ENCODE measurements at regions not wholly inside any gene's neighbourhood (a gene's known extent, or its start where the extent isn't known, plus 50 kb on each side); places are given as distances from the start of the nearest gene placed in this dataset.

GRCh38 chr9:106314476-106314875 lies 548.5 kb upstream of the ZNF462 start:
- no peak overlapping the region for H3K4me3 ChIP-seq (ENCODE audit: low read depth, low read length)
- TF ChIP-seq, protein P1, sequence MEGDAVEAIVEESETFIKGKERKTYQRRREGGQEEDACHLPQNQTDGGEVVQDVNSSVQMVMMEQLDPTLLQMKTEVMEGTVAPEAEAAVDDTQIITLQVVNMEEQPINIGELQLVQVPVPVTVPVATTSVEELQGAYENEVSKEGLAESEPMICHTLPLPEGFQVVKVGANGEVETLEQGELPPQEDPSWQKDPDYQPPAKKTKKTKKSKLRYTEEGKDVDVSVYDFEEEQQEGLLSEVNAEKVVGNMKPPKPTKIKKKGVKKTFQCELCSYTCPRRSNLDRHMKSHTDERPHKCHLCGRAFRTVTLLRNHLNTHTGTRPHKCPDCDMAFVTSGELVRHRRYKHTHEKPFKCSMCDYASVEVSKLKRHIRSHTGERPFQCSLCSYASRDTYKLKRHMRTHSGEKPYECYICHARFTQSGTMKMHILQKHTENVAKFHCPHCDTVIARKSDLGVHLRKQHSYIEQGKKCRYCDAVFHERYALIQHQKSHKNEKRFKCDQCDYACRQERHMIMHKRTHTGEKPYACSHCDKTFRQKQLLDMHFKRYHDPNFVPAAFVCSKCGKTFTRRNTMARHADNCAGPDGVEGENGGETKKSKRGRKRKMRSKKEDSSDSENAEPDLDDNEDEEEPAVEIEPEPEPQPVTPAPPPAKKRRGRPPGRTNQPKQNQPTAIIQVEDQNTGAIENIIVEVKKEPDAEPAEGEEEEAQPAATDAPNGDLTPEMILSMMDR (conservative IDR thresholded peaks at IDR 0.05; ENCODE audit: low read depth, low read length) = no peak
- no peak for DNase-seq (ENCODE audit: low read depth)

GRCh38 chr9:106321394-106322180 lies 541.4 kb upstream of the ZNF462 start:
- no peak overlapping the region for H3K4me3 ChIP-seq (ENCODE audit: low read depth, low read length)
- TF ChIP-seq, protein P1 (conservative IDR thresholded peaks at IDR 0.05; ENCODE audit: low read depth, low read length) = no peak
- DNase-seq (ENCODE audit: low read depth) = no peak

- TF ChIP-seq, protein P1 (conservative IDR thresholded peaks at IDR 0.05; ENCODE audit: low read depth, low read length) = no peak
- no peak overlapping the region for H3K4me3 ChIP-seq (ENCODE audit: low read depth, low read length)
- DNase-seq (ENCODE audit: low read depth) = no peak
Measured at GRCh38 chr9:106322706-106323245, 540.2 kb upstream of the ZNF462 start.

DNA sequence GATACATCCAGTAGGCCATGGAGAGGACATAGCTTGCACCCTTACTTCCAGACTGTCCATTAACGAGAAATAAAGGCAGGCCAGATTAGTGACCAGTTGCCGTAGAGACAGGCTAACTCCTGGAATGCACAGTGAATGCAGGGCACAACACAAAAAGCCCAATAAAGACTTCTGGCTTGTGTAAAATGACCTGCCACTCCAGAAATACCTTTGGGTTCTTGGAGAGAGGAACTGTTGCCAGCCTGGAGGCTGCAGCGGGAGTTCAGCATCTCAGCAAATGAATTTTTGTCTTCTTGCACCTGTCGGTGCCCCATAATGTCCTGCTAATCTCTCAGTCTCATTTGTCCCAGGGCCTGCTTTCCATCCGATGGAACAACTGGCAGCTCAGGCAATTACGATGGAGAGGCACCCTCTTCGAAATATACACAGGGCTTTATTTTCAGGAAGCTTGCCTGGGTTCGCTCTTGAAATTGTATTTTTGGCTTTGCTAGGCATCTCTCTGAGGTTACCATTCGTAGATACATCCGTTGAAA lies 538.8 kb upstream of the ZNF462 start:
- TF ChIP-seq, protein P1 (conservative IDR thresholded peaks at IDR 0.05; ENCODE audit: low read depth, low read length) = no peak
- no peak overlapping the region for H3K4me3 ChIP-seq (ENCODE audit: low read depth, low read length)
- DNase-seq (ENCODE audit: low read depth) = no peak

- no peak for DNase-seq (ENCODE audit: low read depth)
- no peak overlapping the region for H3K4me3 ChIP-seq (ENCODE audit: low read depth, low read length)
- TF ChIP-seq, protein P1 (conservative IDR thresholded peaks at IDR 0.05; ENCODE audit: low read depth, low read length) = no peak
Measured at GRCh38 chr9:106324591-106325280, 538.2 kb upstream of the ZNF462 start.

DNA sequence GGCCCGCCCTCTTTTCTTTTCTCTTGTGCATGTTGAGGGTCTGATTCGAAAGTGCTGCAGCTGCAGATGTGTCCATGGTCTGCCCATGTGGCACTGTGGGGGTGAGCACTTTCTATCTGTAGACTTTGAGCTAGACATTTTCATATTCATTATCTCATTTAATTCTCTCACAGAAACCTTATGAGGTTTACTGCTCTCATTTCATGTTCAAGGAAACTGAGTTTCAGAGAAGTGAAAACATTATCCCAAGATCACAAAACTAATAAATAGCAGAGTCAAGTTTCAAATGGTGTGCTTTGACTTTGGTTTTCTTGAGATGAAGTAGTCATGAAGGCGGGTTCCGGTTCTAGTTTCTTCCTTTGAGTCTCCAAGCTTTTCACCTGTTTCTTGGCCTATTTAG lies 536.5 kb upstream of the ZNF462 start:
- TF ChIP-seq, protein P1 (conservative IDR thresholded peaks at IDR 0.05; ENCODE audit: low read depth, low read length) = no peak
- no peak overlapping the region for H3K4me3 ChIP-seq (ENCODE audit: low read depth, low read length)
- no peak for DNase-seq (ENCODE audit: low read depth)
